Neural progenitor cell (in vitro differentiated cells): ENCODE measurements at regions not wholly inside any gene's neighbourhood (a gene's known extent, or its start where the extent isn't known, plus 50 kb on each side); places are given as distances from the start of the nearest gene placed in this dataset.

Experiments
- EZH2 ChIP-seq: fragments of 200-600 bp; sonication (generic); IDR thresholded peaks from 2 replicates; pipeline ENCODE4 v1.6.1; 2017; ENCODE audit warnings: antibody characterized with exemption, mild to moderate bottlenecking, moderate library complexity
- EZH2phosphoT487 ChIP-seq: fragments of 200-600 bp; sonication (generic); IDR thresholded peaks from 2 replicates; pipeline ENCODE4 v1.6.1; 2017; ENCODE audit warnings: antibody characterized with exemption
- TF ChIP-seq, protein P1 (sequence below): fragments of 200-600 bp; sonication (generic); IDR thresholded peaks from 2 replicates; pipeline ENCODE4 v1.5.1; 2017; ENCODE audit warnings: antibody characterized with exemption, mild to moderate bottlenecking

DNA sequence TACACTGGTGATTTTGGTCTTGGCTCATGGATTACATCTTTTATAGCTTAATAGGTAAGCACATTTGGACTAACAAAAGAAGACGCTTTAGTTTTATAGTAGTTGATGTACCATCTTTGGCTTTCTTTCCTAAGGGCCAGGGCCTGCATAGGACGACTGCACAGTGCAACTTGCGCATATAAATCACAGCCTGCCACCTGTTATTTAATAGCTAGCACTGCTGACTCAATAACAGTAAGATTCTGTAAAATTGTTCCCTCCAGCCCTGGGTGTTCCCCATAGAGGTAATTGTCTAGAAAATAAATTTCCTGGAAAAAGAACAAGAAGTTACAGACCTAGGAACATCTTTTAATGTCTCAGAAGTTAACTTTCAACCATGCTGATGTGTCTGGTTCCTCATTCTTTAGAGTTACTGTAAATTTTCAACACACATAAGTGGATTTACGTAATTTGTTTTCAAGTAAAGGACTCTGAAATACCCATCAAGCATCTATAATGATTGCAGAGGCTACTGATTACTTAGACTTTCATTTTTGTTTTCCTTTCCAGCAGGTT, 594.2 kb upstream of the NXPH2 start:
- TF ChIP-seq, protein P1, sequence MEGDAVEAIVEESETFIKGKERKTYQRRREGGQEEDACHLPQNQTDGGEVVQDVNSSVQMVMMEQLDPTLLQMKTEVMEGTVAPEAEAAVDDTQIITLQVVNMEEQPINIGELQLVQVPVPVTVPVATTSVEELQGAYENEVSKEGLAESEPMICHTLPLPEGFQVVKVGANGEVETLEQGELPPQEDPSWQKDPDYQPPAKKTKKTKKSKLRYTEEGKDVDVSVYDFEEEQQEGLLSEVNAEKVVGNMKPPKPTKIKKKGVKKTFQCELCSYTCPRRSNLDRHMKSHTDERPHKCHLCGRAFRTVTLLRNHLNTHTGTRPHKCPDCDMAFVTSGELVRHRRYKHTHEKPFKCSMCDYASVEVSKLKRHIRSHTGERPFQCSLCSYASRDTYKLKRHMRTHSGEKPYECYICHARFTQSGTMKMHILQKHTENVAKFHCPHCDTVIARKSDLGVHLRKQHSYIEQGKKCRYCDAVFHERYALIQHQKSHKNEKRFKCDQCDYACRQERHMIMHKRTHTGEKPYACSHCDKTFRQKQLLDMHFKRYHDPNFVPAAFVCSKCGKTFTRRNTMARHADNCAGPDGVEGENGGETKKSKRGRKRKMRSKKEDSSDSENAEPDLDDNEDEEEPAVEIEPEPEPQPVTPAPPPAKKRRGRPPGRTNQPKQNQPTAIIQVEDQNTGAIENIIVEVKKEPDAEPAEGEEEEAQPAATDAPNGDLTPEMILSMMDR, result no peak
- TF ChIP-seq EZH2, result no peak
- TF ChIP-seq EZH2phosphoT487, result no peak
